HG03439 (cell line): ENCODE measurements at regions not wholly inside any gene's neighbourhood (a gene's known extent, or its start where the extent isn't known, plus 50 kb on each side); places are given as distances from the start of the nearest gene placed in this dataset.
"Not testable (repeated sequence)": the region's sequence is repeated elsewhere in the genome, so short reads cannot be mapped to it uniquely, and the experiment has no call there.

ENCODE experiments used
- ATAC-seq: cut with Tn5 transposase; IDR thresholded peaks from one replicate; pipeline ENCODE4 v1.9.1; 2021; ENCODE audit warnings: mild to moderate bottlenecking, moderate library complexity; ENCODE audit not compliant: unreplicated experiment

DNA sequence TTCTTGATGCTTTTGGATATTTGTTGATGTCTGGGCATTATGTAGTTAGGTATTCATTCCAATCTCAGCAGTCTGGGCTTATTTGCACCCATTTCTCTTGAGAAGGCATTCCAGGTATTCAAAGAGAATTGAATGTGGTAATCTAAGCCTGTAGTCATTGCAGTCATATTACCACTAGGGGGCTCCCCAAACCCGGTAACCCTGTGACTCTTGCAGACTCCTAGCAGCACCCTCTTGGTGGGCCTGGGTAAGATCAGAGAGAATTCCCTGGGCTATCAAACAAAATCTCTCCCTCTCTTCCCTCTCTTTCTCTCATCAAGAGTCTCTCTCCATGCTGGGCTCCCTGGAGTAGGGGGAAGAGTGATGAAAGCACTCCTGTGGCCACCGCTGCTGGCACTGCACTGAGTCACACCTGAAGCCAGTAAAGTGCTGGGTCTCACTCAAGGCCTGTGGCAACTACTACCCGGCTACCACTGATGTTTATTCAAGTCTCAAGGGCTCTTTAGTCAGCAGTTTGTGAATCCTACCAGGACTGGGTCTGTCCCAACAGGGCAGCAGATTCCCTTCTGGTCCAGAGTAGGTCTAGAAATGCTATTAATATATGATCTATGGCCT, 187.7 kb upstream of the NUDT10 start:
- ATAC-seq = no peak

DNA sequence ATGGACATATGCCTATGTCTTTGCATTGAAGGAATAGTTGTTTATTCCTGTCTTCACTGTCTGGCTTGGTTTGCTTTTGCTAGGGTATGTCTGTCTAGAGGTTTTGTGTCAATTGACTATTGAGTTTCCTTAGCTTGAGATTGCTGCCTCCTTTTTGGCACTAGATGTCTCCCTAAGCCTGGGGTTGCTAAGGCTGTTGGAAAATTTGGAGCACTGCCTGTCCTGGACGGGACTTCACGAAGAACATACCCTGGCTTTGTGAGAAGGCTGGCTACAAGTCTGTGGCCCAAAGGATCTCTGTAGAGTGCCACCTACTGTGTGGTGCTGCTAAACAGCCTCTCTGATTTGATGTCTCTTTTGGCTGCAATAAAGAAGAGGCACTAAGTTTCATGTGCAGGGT, 183.8 kb upstream of the NUDT10 start:
- no peak for ATAC-seq

DNA sequence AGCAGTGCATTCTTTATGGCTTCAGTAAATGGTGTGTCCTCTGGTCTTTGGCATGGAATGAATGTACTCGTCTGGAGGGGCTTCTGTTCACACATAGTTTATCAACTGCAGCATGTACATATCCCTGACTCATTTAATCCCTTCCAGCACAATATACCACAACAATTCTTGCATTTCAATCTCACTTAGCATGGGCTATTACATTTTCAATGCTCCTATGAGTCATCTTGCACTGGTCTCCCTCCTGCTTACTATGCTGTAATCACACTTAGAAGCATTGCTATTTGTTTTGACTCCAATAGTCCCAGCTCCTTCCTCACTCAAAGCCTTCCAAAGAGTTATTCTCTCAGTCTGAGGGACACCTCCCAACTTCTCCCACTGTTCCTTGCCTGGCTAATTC, 180.9 kb upstream of the NUDT10 start:
- no peak for ATAC-seq

DNA sequence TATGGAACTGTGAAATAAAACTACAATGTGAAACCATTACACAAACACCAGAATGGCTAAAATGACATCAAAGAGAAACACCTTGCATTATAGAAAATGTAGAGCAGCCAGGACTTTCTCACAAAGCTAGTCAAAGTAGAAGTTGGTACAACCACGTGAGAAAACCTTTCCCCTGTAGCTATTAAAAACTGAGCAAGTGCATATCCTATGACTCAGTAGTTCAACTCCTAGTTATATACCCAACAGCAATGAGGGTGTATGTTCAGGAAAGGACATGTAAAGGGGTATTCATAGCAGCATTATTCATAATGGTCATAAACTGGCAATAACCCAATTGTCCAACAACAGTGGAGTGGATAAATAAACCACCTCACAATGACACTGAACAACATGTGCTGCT, 177.5 kb upstream of the NUDT10 start:
- ATAC-seq = no peak

DNA sequence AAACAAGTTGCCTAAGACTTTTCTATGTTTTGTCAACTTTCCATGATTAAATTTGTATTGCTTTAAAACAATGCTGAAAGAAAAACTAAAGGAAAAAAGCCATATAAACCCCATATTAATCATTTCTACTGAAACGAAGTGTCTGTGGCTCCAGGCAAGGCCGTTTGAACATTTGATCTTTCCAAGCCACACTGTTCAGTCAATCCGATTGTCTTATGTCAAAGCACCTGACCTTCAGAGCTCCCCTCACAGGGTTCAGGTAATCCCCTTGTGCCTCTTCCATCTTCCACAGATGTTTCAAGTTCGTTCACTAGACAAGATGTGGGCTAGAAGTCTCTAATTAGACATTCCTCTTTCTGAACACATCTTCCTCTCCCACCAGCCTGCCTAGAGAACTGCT, 177.1 kb upstream of the NUDT10 start:
- no peak for ATAC-seq

DNA sequence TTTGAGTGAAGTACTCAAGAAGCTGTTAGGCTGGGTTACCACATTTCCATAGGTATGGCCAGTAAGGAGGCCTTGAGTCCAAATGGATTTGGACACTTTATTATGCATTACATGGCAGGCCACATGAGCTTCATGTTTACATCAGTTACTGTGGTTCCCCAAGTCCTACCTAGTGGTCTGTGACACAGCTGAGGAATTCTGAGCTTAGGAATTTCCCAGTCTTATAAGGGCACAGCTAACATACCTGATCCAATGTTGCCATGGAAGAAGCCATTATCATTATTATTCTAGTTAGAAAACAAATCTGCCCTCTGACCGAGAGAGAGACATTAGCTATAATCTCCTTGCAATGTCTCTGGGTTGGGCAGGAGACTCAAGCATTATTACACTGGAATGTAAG, 174.4 kb upstream of the NUDT10 start:
- no peak for ATAC-seq

DNA sequence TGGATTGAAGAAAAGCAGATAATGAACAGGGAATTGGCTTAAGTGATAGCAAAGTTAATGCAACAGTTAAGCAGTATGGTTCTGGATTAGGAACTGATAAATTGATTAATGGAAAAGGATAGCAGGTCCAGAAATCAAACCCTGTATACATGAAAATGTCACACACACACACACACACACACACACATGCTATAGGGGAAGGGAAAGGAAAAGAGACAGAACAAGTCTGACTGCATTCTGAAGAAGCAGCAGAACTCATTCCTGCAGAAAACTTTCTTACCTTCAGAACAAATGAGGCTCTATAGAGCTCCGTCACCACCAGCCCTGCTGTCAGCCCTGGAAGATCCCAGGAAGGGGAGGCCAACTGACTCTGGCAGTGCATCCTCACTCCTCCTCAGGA, 173.2 kb upstream of the NUDT10 start:
- not testable (repeated sequence) for ATAC-seq

DNA sequence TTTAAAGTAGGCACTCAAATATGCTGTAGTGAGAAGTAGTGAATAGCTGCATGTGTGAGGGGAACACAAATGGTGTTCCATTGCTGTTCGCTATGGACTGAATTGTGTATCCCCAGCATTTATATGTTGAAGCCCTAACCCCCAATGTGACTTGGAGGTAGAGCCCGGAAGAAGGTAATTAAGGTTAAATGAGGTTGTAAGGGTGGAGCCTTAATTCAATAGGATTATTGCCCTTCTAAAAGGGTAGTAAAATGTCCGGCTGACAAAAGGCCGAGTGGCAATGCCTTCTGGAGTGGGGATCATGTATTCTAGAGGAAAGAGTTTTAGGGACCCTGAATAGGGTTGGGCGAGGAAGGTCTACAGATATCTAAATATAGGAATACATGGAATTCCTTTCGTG, 168.9 kb upstream of the NUDT10 start:
- ATAC-seq = no peak

DNA sequence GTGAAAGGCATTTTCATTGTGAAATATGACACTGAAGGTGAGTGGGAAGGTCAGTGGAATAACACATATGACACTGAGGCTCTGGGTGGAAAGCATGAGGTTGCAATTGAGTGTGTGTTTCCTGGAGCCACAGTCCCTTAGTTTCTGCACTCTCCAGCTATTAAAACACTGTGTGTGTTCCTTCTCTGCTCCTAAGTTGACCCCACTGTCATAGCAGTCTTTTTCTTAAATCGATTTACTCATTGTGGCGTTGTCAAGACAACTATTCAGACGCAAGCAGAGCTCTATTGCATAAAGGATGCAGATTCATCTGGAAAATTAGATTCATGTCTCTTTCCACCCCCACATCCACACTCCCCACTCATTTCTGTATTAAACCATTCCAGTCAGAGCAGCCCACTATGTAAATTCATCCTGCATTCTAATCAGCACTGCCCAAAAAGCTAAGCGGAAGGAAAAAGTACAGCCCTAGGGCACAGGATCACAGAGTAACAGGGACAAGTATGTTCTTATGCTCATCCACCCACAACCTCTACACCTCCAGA, 154.2 kb upstream of the NUDT10 start:
- not testable (repeated sequence) for ATAC-seq

DNA sequence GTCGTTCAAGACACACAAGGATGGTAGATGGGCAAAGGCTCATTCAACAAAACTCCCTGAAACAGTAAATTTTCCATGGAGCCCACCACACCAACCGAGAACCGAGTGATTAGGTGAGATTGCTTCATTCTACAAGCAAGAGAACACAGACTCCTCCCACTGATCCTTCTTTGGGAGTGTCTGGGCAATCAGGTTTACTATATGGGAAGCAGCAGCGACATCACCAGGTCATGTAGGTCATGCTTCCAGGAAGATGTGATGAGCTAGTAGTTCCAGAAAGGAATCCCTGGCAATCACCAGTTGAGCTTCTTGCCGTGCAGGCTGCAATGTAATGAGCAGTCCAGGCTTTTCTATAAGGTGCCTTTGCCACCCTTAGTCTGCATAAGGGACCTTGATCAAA, 152.8 kb upstream of the NUDT10 start:
- not testable (repeated sequence) for ATAC-seq

DNA sequence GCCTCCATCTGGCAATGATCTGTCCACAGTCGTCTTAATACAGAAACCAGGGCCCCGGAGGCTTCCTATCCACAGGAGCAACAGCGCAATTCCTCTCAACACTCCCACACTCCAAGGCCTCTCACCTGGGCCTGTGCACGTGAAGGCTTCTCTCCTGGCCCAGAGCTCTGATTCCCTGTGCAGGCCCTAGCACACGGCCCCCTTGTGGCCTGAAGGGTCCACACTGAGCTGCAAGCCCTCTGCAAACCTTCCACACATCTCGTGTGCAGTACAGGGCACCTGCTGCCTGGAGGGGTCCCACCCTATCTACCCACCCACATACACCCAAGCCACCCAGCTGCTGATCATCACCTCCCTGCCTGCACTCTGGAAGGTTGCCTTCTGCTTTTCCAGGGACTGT, 150.1 kb upstream of the NUDT10 start:
- no peak for ATAC-seq

DNA sequence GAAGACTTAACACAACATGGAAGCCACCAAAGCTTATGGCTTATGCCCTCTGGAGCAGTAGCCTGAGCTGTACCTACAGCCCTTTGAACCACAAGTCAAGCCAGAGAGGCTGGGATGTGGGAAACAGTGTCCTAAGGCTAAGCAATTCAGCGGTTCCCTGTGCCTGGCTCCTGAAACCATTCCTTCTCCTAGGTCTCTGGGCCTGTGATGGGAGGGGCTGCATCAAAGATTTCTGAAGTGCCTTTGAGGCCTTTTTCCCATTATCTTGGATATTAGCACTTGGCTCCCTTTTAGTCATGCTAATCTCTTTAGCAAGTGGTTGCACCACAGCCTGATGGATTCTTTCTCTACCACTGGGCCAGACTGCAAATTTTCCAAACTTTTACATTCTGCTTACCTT, 140.5 kb upstream of the NUDT10 start:
- ATAC-seq = no peak

DNA sequence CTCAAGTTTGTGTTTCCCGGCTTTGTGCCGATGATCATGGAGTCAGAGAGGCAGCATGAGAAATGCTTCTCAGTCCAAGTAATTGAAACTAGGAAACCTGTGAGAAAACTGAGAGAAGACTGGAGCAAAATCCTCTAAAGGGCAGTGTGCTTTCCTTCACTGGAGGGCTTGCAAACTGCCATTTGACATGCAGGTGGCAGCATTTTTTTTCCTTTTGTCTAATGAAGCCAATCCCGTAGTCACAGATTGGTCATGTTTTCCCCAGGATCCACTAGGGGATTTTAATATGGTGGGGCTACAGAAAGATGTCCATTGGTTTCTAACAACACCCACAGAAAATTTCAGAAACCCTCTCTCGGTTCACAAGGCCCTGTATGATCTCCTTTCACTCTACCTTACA, 117.4 kb upstream of the NUDT10 start:
- ATAC-seq = no peak

DNA sequence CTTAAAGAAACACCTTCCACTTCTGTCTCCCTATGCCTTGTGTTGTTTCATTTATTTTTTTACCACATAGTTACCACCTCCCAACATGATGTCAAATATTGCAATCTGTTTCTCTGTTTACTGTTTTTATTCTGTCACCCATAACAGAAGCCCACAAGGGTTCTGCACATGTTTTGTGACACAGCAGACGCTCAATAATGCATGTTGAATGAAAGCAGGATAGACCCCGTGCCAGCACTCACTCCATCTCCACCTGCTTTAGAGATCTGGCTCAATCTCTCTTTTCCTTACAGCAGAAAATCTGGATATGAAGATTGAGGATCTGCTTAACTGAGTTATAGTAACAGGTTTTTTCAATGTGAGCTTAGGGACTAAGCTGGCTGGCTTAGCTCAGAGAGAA, 116.8 kb upstream of the NUDT10 start:
- ATAC-seq = no peak

DNA sequence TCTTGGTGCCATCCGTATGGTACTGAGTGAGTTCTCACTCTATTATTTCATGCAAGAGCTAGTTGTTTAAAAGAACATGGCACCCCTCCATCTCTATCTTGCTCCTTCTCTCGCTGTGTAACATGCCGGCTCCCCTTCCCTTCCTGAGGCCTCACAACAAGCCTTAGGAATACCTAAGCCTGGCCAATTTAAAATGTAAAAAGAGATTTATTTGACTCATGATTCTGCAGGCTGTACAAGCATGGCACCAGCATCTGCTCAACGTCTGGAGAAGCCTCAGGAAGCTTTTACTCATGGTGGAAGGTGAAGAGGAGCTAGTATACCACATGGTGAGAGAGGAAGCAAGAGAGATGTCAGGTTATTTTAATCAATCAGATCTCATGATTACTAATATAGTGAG, 90.4 kb upstream of the NUDT10 start:
- no peak for ATAC-seq

DNA sequence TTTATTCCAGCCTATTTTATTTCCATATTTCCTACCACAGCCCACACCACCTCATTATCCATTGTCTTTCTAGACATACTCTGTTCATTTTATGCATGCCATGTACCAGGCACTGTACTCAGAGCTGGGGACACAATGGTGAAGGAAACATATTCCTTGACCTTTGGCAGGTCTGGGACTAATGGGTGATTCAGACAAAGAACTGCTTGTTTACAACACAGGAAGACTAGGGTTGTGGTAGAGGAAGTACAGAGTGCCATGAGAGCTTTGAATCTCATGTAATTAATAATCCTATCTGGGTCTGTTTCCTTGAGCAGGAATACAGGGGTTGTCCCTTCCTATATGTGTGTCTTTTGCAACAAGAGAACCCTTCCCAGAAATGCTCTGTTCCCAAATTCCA, 75.1 kb upstream of the NUDT10 start:
- no peak for ATAC-seq

DNA sequence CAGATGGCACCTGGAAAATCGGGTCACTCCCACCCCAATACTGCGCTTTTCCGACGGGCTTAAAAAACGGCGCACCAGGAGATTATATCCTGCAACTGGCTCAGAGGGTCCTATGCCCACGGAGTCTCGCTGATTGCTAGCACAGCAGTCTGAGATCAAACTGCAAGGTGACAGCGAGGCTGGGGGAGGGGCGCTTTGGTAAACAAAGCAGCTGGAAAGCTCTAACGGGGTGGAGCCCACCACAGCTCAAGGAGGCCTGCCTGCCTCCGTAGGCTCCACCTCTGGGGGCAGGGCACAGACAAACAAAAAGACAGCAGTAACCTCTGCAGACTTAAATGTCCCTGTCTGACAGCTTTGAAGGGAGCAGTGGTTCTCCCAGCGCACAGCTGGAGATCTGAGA, 70.4 kb upstream of the NUDT10 start:
- ATAC-seq = not testable (repeated sequence)

DNA sequence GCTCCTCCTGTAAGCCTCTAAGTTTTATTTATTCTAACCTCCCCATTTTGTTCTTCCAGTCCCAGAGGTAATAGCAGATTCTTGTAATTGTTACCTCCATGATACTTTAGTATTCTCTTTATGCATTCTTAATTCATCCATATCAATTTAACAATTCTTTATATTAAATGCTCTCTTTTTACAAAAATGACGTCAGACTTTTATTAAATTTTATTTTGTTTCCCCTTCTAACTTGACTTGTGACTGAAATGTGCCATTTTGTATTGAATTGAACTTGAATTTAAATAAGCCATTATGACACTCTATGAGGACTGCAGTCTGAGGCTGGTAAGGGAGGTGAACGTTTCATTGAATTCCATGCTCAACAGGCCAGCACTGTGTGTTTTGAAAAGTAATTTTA, 60.0 kb upstream of the NUDT10 start:
- no peak for ATAC-seq

DNA sequence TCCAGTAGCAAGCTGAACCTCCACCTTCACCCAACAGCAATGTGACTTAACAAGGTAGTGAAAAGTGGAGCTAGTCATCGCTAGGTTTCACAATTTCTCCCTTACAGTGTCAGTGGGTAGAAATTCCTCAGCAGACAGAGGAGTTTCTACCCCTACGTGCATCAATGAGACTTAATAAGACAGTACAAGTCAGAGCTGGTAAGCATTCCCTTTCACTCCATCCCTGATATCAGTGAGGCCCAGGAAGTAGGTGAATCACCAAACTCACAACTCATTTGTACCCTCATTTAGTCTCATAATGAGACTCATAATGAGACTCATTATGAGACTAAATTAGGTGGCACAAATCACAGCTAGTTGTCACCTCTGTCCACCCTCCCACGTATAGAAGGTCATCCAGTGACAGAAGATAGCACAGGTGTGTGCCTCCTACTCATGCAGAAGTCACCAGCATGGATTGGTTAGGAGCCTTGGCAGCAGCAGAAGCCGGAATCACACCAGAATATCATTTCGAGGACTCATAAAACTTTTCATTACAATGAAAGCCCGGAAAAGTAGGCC, 50.8 kb upstream of the NUDT10 start:
- ATAC-seq = no peak
